ENCODE measurements at regions not wholly inside any gene's neighbourhood (a gene's known extent, or its start where the extent isn't known, plus 50 kb on each side); places are given as distances from the start of the nearest gene placed in this dataset.

- TF ChIP-seq CTCF (IDR thresholded peaks at IDR 0.05; ENCODE audit: low read depth, low read length, missing input control) = no peak
- TF ChIP-seq ZBTB33 (IDR thresholded peaks at IDR 0.05) = no peak
- TF ChIP-seq, protein P1, sequence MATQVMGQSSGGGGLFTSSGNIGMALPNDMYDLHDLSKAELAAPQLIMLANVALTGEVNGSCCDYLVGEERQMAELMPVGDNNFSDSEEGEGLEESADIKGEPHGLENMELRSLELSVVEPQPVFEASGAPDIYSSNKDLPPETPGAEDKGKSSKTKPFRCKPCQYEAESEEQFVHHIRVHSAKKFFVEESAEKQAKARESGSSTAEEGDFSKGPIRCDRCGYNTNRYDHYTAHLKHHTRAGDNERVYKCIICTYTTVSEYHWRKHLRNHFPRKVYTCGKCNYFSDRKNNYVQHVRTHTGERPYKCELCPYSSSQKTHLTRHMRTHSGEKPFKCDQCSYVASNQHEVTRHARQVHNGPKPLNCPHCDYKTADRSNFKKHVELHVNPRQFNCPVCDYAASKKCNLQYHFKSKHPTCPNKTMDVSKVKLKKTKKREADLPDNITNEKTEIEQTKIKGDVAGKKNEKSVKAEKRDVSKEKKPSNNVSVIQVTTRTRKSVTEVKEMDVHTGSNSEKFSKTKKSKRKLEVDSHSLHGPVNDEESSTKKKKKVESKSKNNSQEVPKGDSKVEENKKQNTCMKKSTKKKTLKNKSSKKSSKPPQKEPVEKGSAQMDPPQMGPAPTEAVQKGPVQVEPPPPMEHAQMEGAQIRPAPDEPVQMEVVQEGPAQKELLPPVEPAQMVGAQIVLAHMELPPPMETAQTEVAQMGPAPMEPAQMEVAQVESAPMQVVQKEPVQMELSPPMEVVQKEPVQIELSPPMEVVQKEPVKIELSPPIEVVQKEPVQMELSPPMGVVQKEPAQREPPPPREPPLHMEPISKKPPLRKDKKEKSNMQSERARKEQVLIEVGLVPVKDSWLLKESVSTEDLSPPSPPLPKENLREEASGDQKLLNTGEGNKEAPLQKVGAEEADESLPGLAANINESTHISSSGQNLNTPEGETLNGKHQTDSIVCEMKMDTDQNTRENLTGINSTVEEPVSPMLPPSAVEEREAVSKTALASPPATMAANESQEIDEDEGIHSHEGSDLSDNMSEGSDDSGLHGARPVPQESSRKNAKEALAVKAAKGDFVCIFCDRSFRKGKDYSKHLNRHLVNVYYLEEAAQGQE (IDR thresholded peaks at IDR 0.05) = no peak
- no peak for TF ChIP-seq RAD21 (IDR thresholded peaks at IDR 0.05)
Measured at GRCh38 chr5:84715091-84715490, 330.4 kb upstream of the EDIL3 start.

Measured in liver (tissue), 3 donors.